WTC11 (cell line): ENCODE measurements at regions not wholly inside any gene's neighbourhood (a gene's known extent, or its start where the extent isn't known, plus 50 kb on each side); places are given as distances from the start of the nearest gene placed in this dataset.

Source experiments
- ATAC-seq: fragments of 200-7000 bp; cut with Tn5 transposase; 2 replicates; pipeline ENCODE4 v1.10.0; 2021; ENCODE audit warnings: mild to moderate bottlenecking, moderate library complexity
- CTCF ChIA-PET: fragments of 300-600 bp; sonication (Branson Sonifier 250); formaldehyde crosslinking; loops from one replicate; lab custom pipeline; 2021; ENCODE audit warnings: antibody characterized with exemption; lab: Charles Lee
- POLR2A ChIA-PET: fragments of 350-600 bp; sonication (Branson Sonifier 250); formaldehyde crosslinking; loops from one replicate; lab custom pipeline; 2021; ENCODE audit warnings: antibody characterized with exemption; lab: Charles Lee
- DNase-seq: peaks from one replicate; pipeline ENCODE4 v3.0.0; 2021; ENCODE audit warnings: low spot score
- H3K27ac Mint-ChIP-seq: 2 replicates; pipeline ENCODE4 v1.8.0; 2021; ENCODE audit warnings: mixed read lengths
- H3K27me3 Mint-ChIP-seq: 2 replicates; pipeline ENCODE4 v1.8.0; 2021; ENCODE audit warnings: low read depth, mild to moderate bottlenecking, moderate library complexity, mixed read lengths
- H3K36me3 Mint-ChIP-seq: 2 replicates; pipeline ENCODE4 v1.8.0; 2021; ENCODE audit warnings: mixed read lengths
- H3K4me1 Mint-ChIP-seq: 2 replicates; pipeline ENCODE4 v1.8.0; 2022; ENCODE audit warnings: mixed read lengths
- H3K4me3 Mint-ChIP-seq: 2 replicates; pipeline ENCODE4 v1.8.0; 2021; ENCODE audit warnings: mild to moderate bottlenecking, moderate library complexity, mixed read lengths
- H3K9me3 Mint-ChIP-seq: 2 replicates; pipeline ENCODE4 v1.8.0; 2021; ENCODE audit warnings: mixed read lengths
- ATF1 ChIP-seq: sonication (generic); formaldehyde crosslinking; IDR thresholded peaks from 2 replicates; pipeline ENCODE4 v1.8.1; 2023; ENCODE audit warnings: mild to moderate bottlenecking, moderate library complexity, missing genetic modification reagents
- FOXJ3 ChIP-seq: sonication (generic); formaldehyde crosslinking; IDR thresholded peaks from 2 replicates; pipeline ENCODE4 v1.9.0; 2021; ENCODE audit warnings: missing genetic modification reagents, mild to moderate bottlenecking, borderline replicate concordance
- FOXK1 ChIP-seq: sonication (generic); formaldehyde crosslinking; IDR thresholded peaks from 2 replicates; pipeline ENCODE4 v1.8.0; 2022; ENCODE audit warnings: mild to moderate bottlenecking, moderate library complexity, missing genetic modification reagents
- GABPB1 ChIP-seq: sonication (generic); formaldehyde crosslinking; IDR thresholded peaks from 2 replicates; pipeline ENCODE4 v1.8.1; 2023; ENCODE audit warnings: mild to moderate bottlenecking, missing genetic modification reagents
- JUN ChIP-seq: sonication (generic); formaldehyde crosslinking; IDR thresholded peaks from 2 replicates; pipeline ENCODE4 v1.8.0; 2023; ENCODE audit warnings: mild to moderate bottlenecking, missing genetic modification reagents
- KAT7 ChIP-seq: sonication (generic); formaldehyde crosslinking; IDR thresholded peaks from 2 replicates; pipeline ENCODE4 v1.8.1; 2023; ENCODE audit warnings: missing genetic modification reagents, mild to moderate bottlenecking, borderline replicate concordance
- NFATC4 ChIP-seq: fragments of 250-450 bp; sonication (Bioruptor Pico); IDR thresholded peaks from 2 replicates; pipeline ENCODE4 v1.9.0; 2021; ENCODE audit warnings: mild to moderate bottlenecking
- NR2C2 ChIP-seq: sonication (generic); formaldehyde crosslinking; IDR thresholded peaks from 2 replicates; pipeline ENCODE4 v1.8.0; 2022; ENCODE audit warnings: mild to moderate bottlenecking, missing genetic modification reagents
- SMAD3 ChIP-seq: sonication (generic); formaldehyde crosslinking; IDR thresholded peaks from 2 replicates; pipeline ENCODE4 v1.8.0; 2022; ENCODE audit warnings: missing genetic modification reagents, mild to moderate bottlenecking, borderline replicate concordance
- SOX15 ChIP-seq: fragments of 250-450 bp; sonication (Bioruptor Pico); IDR thresholded peaks from 2 replicates; pipeline ENCODE4 v1.9.0; 2021; ENCODE audit warnings: mild to moderate bottlenecking
- TEAD4 ChIP-seq: sonication (generic); formaldehyde crosslinking; IDR thresholded peaks from 2 replicates; pipeline ENCODE4 v1.8.0; 2022; ENCODE audit warnings: mild to moderate bottlenecking, missing genetic modification reagents
- TP53 ChIP-seq: sonication (generic); formaldehyde crosslinking; IDR thresholded peaks from 2 replicates; pipeline ENCODE4 v1.8.1; 2023; ENCODE audit warnings: mild to moderate bottlenecking, missing genetic modification reagents
- ZNF671 ChIP-seq: fragments of 250-450 bp; sonication (Bioruptor Pico); IDR thresholded peaks from 2 replicates; pipeline ENCODE4 v1.8.0; 2021; ENCODE audit warnings: mild to moderate bottlenecking
- TF ChIP-seq, protein P1 (sequence below): sonication (generic); formaldehyde crosslinking; IDR thresholded peaks from 2 replicates; pipeline ENCODE4 v1.8.1; 2023; ENCODE audit warnings: mild to moderate bottlenecking, missing genetic modification reagents, borderline replicate concordance
- TF ChIP-seq, protein P2 (sequence below): fragments of 250-450 bp; sonication (Bioruptor Pico); IDR thresholded peaks from 2 replicates; pipeline ENCODE4 v1.9.0; 2021; ENCODE audit warnings: moderate library complexity, mild to moderate bottlenecking, inconsistent platforms, borderline replicate concordance
- TF ChIP-seq, protein P3 (sequence below): fragments of 250-450 bp; sonication (Bioruptor Pico); IDR thresholded peaks from 2 replicates; pipeline ENCODE4 v2.1.2; 2022; ENCODE audit warnings: mild to moderate bottlenecking, moderate library complexity
- TF ChIP-seq, protein P4 (sequence below): sonication (generic); formaldehyde crosslinking; IDR thresholded peaks from 2 replicates; pipeline ENCODE4 v1.8.1; 2022; ENCODE audit warnings: missing genetic modification reagents, borderline replicate concordance
- TF ChIP-seq, protein P5 (sequence below): sonication (generic); formaldehyde crosslinking; IDR thresholded peaks from 2 replicates; pipeline ENCODE4 v1.8.1; 2022; ENCODE audit warnings: low read depth, missing genetic modification reagents, borderline replicate concordance

DNA sequence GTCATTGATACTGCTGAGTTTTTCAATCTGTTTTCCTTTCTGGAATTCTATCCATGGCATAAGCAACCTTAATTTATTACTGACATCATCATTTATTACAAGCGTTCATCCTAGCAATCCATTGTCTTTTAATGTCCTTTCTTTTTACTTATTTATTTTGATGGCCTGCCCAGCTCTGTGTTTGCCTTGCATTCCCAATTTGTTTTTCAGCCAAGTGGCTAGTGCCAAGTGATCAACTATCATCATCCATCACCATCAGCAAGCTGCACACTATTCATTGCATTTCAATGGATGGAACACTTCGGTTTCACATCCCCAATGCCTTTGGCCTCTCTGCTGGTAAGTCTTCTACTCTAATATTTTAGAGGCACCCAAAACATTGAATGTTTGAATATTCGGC is 831.7 kb upstream of the EPHA5 start:
- Mint-ChIP-seq H3K27ac (no peak overlapping the region), H3K36me3 (no peaks in the 10 kb centered on the region), H3K27me3 (no peaks in the 10 kb centered on the region), H3K4me3 (no peak overlapping the region), H3K4me1 (no peaks in the 10 kb centered on the region), H3K9me3 (no peaks in the 10 kb centered on the region)
- TF ChIP-seq TP53 (CRISPR knock-in tag) (no peak), JUN (CRISPR knock-in tag) (no peak), SMAD3 (no peak), SOX15 (CRISPR knock-in tag) (no peak)
- DNase-seq (no peak), ATAC-seq (no peak)
- POLR2A ChIA-PET: no interaction called here
- CTCF ChIA-PET: no interaction called here

DNA sequence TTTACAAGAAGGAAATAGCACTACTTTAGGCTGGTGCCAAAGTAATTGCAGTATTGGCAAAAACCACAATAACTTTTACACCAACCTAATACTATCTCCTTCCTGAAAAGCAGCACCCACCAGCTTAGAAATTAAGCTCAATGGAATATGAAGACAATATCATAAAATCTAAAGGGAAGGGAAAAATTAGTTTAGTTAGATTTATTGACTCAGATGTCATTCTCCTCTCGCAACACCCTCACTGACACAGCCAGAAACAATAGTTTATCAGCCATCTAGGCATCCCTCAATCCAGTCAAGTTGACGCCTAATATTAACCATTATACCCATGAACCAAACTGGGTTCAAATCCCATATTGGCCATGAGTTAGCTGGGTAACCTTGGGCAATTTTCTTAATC is 820.4 kb upstream of the EPHA5 start:
- ChIA-PET CTCF (no interaction called here), POLR2A (no interaction called here)
- Mint-ChIP-seq H3K27ac (no peak overlapping the region), H3K4me1 (no peaks in the 10 kb centered on the region), H3K27me3 (no peaks in the 10 kb centered on the region), H3K4me3 (no peak overlapping the region), H3K9me3 (no peaks in the 10 kb centered on the region), H3K36me3 (no peaks in the 10 kb centered on the region)
- no peak for DNase-seq
- TF ChIP-seq TEAD4 (CRISPR knock-in tag): no peak
- no peak for TF ChIP-seq ATF1 (CRISPR knock-in tag)
- no peak for TF ChIP-seq SOX15 (CRISPR knock-in tag)
- TF ChIP-seq KAT7: no peak
- ATAC-seq: no peak

DNA sequence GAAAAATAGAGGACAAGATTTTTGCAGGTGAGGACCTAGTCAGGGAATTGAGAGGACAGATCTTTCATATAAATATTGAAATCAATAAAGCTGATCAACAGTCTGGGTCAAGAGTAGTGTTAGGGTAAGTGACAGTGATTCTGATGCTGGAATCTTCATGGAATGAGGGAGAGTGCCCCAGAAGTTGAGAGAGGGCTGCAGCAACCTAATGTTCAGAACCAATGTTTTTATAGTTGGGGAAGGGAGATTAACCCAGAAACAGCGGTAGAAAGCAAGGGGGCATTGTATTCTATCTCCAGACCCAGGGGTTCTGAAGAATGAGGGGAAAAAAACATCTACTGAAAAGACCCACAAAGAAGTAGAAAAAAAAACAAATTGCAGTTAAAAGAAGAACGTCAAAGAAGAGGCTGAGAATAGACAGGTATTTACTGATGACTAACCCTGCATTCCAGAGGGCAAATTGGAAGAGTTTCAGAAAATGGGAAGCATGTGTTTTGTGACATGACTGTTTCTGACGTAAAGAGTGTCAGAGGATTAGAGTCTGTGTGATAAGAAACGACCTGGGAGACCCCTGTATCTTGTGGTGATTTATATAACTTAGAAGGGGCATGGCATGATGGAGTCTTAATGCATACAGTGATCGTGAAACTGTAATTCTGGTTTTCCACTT is 819.6 kb upstream of the EPHA5 start:
- no peak for ATAC-seq
- H3K4me3 Mint-ChIP-seq: no peak overlapping the region

DNA sequence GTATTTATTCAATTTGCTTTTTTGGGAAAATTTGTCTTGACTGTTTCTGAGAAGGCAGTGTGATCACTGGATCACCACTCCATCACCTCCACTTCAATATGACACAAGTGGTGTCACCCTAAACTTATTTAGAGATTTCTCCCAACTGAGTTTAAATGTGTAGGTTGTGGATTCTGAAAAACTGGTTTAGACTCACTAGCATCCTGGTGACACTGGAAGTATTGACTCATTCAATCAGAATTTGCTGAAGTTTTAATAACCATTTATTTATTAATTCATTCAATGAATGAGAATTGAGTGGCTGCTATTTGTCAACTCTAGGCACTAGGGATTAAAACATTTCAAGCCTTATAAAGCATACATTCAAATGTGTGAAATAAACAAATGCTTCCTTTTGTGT is 819.1 kb upstream of the EPHA5 start:
- CTCF ChIA-PET: no interaction called here
- TF ChIP-seq ZNF671 (CRISPR knock-in tag) (no peak), JUN (CRISPR knock-in tag) (no peak)
- TF ChIP-seq, protein P1, sequence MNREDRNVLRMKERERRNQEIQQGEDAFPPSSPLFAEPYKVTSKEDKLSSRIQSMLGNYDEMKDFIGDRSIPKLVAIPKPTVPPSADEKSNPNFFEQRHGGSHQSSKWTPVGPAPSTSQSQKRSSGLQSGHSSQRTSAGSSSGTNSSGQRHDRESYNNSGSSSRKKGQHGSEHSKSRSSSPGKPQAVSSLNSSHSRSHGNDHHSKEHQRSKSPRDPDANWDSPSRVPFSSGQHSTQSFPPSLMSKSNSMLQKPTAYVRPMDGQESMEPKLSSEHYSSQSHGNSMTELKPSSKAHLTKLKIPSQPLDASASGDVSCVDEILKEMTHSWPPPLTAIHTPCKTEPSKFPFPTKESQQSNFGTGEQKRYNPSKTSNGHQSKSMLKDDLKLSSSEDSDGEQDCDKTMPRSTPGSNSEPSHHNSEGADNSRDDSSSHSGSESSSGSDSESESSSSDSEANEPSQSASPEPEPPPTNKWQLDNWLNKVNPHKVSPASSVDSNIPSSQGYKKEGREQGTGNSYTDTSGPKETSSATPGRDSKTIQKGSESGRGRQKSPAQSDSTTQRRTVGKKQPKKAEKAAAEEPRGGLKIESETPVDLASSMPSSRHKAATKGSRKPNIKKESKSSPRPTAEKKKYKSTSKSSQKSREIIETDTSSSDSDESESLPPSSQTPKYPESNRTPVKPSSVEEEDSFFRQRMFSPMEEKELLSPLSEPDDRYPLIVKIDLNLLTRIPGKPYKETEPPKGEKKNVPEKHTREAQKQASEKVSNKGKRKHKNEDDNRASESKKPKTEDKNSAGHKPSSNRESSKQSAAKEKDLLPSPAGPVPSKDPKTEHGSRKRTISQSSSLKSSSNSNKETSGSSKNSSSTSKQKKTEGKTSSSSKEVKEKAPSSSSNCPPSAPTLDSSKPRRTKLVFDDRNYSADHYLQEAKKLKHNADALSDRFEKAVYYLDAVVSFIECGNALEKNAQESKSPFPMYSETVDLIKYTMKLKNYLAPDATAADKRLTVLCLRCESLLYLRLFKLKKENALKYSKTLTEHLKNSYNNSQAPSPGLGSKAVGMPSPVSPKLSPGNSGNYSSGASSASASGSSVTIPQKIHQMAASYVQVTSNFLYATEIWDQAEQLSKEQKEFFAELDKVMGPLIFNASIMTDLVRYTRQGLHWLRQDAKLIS (CRISPR knock-in tag): no peak
- TF ChIP-seq, protein P2, sequence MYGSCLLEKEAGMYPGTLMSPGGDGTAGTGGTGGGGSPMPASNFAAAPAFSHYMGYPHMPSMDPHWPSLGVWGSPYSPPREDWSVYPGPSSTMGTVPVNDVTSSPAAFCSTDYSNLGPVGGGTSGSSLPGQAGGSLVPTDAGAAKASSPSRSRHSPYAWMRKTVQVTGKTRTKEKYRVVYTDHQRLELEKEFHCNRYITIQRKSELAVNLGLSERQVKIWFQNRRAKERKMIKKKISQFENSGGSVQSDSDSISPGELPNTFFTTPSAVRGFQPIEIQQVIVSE (CRISPR knock-in tag): no peak
- TF ChIP-seq, protein P3, sequence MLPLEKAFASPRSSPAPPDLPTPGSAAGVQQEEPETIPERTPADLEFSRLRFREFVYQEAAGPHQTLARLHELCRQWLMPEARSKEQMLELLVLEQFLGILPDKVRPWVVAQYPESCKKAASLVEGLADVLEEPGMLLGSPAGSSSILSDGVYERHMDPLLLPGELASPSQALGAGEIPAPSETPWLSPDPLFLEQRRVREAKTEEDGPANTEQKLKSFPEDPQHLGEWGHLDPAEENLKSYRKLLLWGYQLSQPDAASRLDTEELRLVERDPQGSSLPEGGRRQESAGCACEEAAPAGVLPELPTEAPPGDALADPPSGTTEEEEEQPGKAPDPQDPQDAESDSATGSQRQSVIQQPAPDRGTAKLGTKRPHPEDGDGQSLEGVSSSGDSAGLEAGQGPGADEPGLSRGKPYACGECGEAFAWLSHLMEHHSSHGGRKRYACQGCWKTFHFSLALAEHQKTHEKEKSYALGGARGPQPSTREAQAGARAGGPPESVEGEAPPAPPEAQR (CRISPR knock-in tag): no peak
- POLR2A ChIA-PET: no interaction called here
- no peak overlapping the region for H3K4me3 Mint-ChIP-seq
- H3K27ac Mint-ChIP-seq: no peak overlapping the region
- DNase-seq: no peak
- H3K4me1 Mint-ChIP-seq: no peaks in the 10 kb centered on the region
- H3K9me3 Mint-ChIP-seq: no peaks in the 10 kb centered on the region
- no peak for ATAC-seq
- H3K27me3 Mint-ChIP-seq: no peaks in the 10 kb centered on the region
- no peaks in the 10 kb centered on the region for H3K36me3 Mint-ChIP-seq

More for the DNA sequence above, 819.6 kb upstream of the EPHA5 start:
- no peaks in the 10 kb centered on the region for H3K36me3 Mint-ChIP-seq
- no peaks in the 10 kb centered on the region for H3K27me3 Mint-ChIP-seq
- no peak for TF ChIP-seq FOXK1 (CRISPR knock-in tag)
- TF ChIP-seq, protein P4, sequence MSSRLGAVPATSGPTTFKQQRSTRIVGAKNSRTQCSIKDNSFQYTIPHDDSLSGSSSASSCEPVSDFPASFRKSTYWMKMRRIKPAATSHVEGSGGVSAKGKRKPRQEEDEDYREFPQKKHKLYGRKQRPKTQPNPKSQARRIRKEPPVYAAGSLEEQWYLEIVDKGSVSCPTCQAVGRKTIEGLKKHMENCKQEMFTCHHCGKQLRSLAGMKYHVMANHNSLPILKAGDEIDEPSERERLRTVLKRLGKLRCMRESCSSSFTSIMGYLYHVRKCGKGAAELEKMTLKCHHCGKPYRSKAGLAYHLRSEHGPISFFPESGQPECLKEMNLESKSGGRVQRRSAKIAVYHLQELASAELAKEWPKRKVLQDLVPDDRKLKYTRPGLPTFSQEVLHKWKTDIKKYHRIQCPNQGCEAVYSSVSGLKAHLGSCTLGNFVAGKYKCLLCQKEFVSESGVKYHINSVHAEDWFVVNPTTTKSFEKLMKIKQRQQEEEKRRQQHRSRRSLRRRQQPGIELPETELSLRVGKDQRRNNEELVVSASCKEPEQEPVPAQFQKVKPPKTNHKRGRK (CRISPR knock-in tag): no peak
- no peak for TF ChIP-seq ATF1 (CRISPR knock-in tag)
- TF ChIP-seq, protein P5, sequence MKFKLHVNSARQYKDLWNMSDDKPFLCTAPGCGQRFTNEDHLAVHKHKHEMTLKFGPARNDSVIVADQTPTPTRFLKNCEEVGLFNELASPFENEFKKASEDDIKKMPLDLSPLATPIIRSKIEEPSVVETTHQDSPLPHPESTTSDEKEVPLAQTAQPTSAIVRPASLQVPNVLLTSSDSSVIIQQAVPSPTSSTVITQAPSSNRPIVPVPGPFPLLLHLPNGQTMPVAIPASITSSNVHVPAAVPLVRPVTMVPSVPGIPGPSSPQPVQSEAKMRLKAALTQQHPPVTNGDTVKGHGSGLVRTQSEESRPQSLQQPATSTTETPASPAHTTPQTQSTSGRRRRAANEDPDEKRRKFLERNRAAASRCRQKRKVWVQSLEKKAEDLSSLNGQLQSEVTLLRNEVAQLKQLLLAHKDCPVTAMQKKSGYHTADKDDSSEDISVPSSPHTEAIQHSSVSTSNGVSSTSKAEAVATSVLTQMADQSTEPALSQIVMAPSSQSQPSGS (CRISPR knock-in tag): no peak
- TF ChIP-seq NFATC4 (CRISPR knock-in tag): no peak
- no peak for TF ChIP-seq NR2C2 (CRISPR knock-in tag)
- no peak for TF ChIP-seq GABPB1 (CRISPR knock-in tag)
- TF ChIP-seq FOXJ3 (CRISPR knock-in tag): no peak
- no peaks in the 10 kb centered on the region for H3K9me3 Mint-ChIP-seq
- no peaks in the 10 kb centered on the region for H3K4me1 Mint-ChIP-seq
- H3K27ac Mint-ChIP-seq: no peak overlapping the region
- CTCF ChIA-PET: no interaction called here
- DNase-seq: no peak
- POLR2A ChIA-PET: no interaction called here
